HL-60 (cell line): ENCODE measurements at regions not wholly inside any gene's neighbourhood (a gene's known extent, or its start where the extent isn't known, plus 50 kb on each side); places are given as distances from the start of the nearest gene placed in this dataset.
"Not testable (repeated sequence)": the region's sequence is repeated elsewhere in the genome, so short reads cannot be mapped to it uniquely, and the experiment has no call there.

Source experiments
- DNase-seq, 2 experiments: peaks; one replicate each; pipeline ENCODE4 v3.0.0-alpha.2; 2010 to 2020; ENCODE audit warnings: low read depth in 1 of 2, low spot score in 1 of 2
- H3K27ac ChIP-seq: fragments of 250-450 bp; sonication (Bioruptor Pico); replicated peaks from 2 replicates; pipeline ENCODE4 v1.5.1; 2020; ENCODE audit warnings: mild to moderate bottlenecking, moderate library complexity
- H3K27me3 ChIP-seq: fragments of 250-450 bp; sonication (Bioruptor Pico); 2 replicates; pipeline ENCODE4 v1.5.1; 2021; ENCODE audit warnings: mild to moderate bottlenecking, moderate library complexity; ENCODE audit not compliant: insufficient read depth, poor library complexity, severe bottlenecking
- H3K4me3 ChIP-seq: replicated peaks from 2 replicates; pipeline ENCODE4 v1.5.1; 2011; ENCODE audit warnings: mild to moderate bottlenecking, control low read depth, low read length; ENCODE audit not compliant: insufficient read depth
- GABPA ChIP-seq: IDR thresholded peaks from 2 replicates; pipeline ENCODE4 v1.6.1; 2012; ENCODE audit warnings: low read depth
- POLR2AphosphoS5 ChIP-seq: IDR thresholded peaks from 2 replicates; pipeline ENCODE4 v1.6.1; 2012; ENCODE audit warnings: low read depth
- SPI1 ChIP-seq: IDR thresholded peaks from 2 replicates; pipeline ENCODE4 v1.6.1; 2012; ENCODE audit warnings: low read depth, mild to moderate bottlenecking, borderline replicate concordance
- TF ChIP-seq, protein P1 (sequence below): IDR thresholded peaks from 2 replicates; pipeline ENCODE4 v1.6.1; 2012; ENCODE audit warnings: low read depth; ENCODE audit not compliant: insufficient replicate concordance
- TF ChIP-seq, protein P2 (sequence below): IDR thresholded peaks from one replicate; pipeline ENCODE4 v1.5.1; 2011; ENCODE audit warnings: low read length, control low read depth, inconsistent platforms; ENCODE audit not compliant: insufficient read depth

GRCh38 chr18:24611075-24611474 lies 150.6 kb downstream of the HRH4 start:
- Histone ChIP-seq H3K27ac (no peak overlapping the region), H3K4me3 (no peak overlapping the region), H3K27me3 (no peaks in the 10 kb centered on the region)
- TF ChIP-seq GABPA (no peak), SPI1 (no peak), POLR2AphosphoS5 (no peak)
- TF ChIP-seq, protein P1, sequence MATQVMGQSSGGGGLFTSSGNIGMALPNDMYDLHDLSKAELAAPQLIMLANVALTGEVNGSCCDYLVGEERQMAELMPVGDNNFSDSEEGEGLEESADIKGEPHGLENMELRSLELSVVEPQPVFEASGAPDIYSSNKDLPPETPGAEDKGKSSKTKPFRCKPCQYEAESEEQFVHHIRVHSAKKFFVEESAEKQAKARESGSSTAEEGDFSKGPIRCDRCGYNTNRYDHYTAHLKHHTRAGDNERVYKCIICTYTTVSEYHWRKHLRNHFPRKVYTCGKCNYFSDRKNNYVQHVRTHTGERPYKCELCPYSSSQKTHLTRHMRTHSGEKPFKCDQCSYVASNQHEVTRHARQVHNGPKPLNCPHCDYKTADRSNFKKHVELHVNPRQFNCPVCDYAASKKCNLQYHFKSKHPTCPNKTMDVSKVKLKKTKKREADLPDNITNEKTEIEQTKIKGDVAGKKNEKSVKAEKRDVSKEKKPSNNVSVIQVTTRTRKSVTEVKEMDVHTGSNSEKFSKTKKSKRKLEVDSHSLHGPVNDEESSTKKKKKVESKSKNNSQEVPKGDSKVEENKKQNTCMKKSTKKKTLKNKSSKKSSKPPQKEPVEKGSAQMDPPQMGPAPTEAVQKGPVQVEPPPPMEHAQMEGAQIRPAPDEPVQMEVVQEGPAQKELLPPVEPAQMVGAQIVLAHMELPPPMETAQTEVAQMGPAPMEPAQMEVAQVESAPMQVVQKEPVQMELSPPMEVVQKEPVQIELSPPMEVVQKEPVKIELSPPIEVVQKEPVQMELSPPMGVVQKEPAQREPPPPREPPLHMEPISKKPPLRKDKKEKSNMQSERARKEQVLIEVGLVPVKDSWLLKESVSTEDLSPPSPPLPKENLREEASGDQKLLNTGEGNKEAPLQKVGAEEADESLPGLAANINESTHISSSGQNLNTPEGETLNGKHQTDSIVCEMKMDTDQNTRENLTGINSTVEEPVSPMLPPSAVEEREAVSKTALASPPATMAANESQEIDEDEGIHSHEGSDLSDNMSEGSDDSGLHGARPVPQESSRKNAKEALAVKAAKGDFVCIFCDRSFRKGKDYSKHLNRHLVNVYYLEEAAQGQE = no peak
- TF ChIP-seq, protein P2, sequence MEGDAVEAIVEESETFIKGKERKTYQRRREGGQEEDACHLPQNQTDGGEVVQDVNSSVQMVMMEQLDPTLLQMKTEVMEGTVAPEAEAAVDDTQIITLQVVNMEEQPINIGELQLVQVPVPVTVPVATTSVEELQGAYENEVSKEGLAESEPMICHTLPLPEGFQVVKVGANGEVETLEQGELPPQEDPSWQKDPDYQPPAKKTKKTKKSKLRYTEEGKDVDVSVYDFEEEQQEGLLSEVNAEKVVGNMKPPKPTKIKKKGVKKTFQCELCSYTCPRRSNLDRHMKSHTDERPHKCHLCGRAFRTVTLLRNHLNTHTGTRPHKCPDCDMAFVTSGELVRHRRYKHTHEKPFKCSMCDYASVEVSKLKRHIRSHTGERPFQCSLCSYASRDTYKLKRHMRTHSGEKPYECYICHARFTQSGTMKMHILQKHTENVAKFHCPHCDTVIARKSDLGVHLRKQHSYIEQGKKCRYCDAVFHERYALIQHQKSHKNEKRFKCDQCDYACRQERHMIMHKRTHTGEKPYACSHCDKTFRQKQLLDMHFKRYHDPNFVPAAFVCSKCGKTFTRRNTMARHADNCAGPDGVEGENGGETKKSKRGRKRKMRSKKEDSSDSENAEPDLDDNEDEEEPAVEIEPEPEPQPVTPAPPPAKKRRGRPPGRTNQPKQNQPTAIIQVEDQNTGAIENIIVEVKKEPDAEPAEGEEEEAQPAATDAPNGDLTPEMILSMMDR = no peak
- no peak for DNase-seq

- DNase-seq = peak in 1 of 2 experiments; percentile 82
- H3K27ac ChIP-seq = no peak overlapping the region
- no peak overlapping the region for H3K4me3 ChIP-seq
- TF ChIP-seq, protein P1 = no peak
- TF ChIP-seq GABPA = peak; percentile 9; the same call in 1 of the 2 replicates
- TF ChIP-seq, protein P2 = no peak
- peak; percentile 76 for TF ChIP-seq POLR2AphosphoS5
- peak; percentile 99 for TF ChIP-seq SPI1
- no peaks in the 10 kb centered on the region for H3K27me3 ChIP-seq
Measured at GRCh38 chr18:24613896-24614640, 153.6 kb downstream of the HRH4 start.

- TF ChIP-seq SPI1 (no peak), GABPA (no peak), POLR2AphosphoS5 (no peak)
- TF ChIP-seq, protein P1 = no peak
- TF ChIP-seq, protein P2 = no peak
- DNase-seq = no peak
- Histone ChIP-seq H3K27ac (no peak overlapping the region), H3K4me3 (no peak overlapping the region), H3K27me3 (no peaks in the 10 kb centered on the region)
Measured at GRCh38 chr18:24616653-24617052, 156.2 kb downstream of the HRH4 start.

DNA sequence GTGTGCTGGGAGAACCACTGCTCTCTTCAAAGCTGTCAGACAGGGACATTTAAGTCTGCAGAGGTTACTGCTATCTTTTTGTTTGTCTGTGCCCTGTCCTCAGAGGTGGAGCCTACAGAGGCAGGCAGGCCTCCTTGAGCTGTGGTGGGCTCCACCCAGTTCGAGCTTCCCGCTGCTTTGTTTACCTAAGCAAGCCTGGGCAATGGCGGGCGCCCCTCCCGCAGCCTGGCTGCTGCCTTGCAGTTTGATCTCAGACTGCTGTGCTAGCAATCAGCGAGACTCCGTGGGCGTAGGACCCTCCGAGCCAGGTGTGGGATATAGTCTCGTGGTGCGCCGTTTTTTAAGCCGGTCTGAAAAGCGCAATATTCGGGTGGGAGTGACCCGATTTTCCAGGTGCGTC lies 164.0 kb downstream of the HRH4 start:
- H3K27ac ChIP-seq, H3K4me3 ChIP-seq, H3K27me3 ChIP-seq, DNase-seq: not testable (repeated sequence)
